Middle frontal gyrus (tissue), 1 donor: ENCODE measurements at regions not wholly inside any gene's neighbourhood (a gene's known extent, or its start where the extent isn't known, plus 50 kb on each side); places are given as distances from the start of the nearest gene placed in this dataset.

ENCODE experiments used
- DNase-seq: peaks from one replicate; pipeline ENCODE4 v3.0.0-alpha.2; 2015; ENCODE audit warnings: low spot score; ENCODE audit errors: extremely low spot score

DNA sequence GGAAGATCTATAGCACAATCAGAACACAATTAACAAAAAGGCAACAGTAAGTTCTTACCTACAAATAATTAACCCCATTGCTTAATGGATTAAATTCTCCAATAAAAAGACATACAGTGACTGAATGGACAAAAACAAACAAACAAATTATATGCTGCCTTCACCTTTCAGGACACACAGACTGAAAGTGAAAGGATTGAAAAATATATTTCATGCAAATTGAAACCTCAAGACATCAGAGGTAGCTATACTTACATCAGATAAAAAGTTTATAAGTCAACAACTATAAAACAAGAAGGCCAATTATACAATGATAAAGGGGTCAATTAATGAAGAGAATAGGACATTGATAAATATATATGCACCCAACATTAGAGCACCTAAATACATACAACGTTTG lies 741.2 kb upstream of the FAM98A start:
- DNase-seq, result no peak

- no peak for DNase-seq
Observed at GRCh38 chr2:34337735-34338134, 738.6 kb upstream of the FAM98A start.

DNA sequence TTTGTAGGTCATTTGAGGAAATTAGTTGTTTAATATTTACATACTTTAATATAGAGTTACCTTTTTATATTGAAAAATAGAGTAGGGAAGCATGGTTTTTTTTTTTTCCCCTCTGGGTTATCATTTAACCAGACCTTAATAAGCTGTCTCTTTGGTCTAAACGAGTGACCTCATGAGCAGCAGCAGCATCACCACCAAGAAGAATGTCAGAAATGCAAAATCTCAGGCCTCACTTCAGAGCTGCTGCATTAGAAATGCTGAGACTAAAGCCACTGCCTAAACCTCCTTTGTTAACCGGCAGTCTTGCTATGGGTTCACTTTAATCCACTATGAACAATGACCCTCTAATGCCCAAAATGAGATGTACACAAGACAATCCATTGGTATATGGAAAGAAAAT lies 733.7 kb upstream of the FAM98A start:
- no peak for DNase-seq

GRCh38 chr2:34320056-34320455 lies 721.0 kb upstream of the FAM98A start:
- DNase-seq, result no peak

- no peak for DNase-seq
Observed at GRCh38 chr2:34317797-34318196, 718.7 kb upstream of the FAM98A start.

DNA sequence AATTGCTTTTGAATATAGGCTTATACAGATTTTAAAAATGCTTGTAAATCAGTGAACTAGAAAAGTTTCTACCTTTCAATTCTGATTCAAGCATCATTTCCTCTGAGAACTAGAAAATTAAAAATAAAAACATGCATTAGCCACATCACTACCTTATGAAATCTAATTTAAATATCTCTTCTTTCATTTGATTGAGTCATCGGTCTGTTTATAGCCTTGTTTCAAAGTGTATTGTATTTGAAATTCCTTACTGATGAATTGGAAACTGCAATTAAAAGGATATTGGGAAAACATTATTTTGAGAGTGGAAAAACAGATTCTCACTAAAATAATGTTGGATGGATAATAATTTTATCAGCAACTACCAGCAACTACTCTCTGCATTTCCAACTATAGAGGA lies 717.7 kb upstream of the FAM98A start:
- no peak for DNase-seq

DNA sequence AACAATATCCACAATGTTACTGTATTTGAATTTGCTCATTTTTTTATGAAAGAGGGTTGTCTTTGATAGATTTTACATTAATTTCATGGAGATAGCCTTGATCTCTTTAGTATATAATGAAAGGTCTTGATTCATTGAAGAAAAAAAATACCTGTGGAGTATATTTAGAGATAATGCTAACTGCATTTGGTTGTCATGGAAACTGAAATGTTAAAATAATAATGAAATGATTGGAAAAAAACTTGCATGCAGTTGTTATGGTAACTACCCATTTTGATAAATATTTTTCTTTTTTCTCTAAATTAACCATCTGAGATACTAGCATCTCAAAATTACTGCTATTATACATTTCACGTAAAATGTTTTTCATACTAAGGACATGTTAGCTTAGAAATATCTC lies 712.7 kb upstream of the FAM98A start:
- DNase-seq, result no peak

DNA sequence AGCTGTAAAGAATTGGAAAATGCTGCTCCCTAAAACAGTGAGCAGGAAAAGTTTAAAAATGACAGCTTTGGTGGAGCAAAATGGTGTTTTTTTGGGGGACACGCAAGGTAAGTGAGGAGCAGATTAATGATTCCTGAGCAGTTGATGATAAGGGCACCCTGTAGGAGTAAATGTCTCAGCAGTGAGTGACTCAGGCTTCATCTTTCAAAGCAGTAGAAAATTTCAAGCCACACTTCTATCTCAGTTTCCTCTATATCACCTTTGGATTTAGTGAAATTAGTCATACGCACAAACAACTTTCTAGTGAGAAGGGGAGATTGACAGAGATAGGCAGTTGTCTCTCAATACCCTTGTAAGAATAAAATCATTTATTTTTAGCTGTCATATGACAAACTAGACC lies 709.0 kb upstream of the FAM98A start:
- no peak for DNase-seq

- no peak for DNase-seq
Observed at GRCh38 chr2:34307636-34308035, 708.5 kb upstream of the FAM98A start.

- DNase-seq, result no peak
Observed at GRCh38 chr2:34306745-34307144, 707.6 kb upstream of the FAM98A start.

- DNase-seq, result no peak
Observed at GRCh38 chr2:34305587-34305986, 706.5 kb upstream of the FAM98A start.

DNA sequence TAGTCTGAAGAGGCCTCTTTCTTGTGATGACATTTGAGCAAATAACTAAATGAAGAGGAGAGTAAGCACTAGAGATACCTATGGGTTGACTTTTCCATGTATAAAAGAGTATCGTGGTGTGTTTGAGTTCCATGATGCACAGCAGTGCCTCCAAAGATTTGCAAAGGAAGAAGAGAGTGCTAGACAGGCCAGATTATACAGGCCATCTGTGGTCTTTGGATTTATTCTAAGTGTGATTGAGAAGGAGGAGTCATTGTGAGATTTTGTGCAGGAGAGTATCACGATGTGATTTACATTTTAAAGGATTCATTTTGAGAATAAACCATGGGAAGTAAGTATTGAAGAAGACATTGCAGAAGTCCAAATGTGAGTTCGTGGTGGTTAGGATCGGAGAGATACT lies 695.9 kb upstream of the FAM98A start:
- DNase-seq, result no peak

DNA sequence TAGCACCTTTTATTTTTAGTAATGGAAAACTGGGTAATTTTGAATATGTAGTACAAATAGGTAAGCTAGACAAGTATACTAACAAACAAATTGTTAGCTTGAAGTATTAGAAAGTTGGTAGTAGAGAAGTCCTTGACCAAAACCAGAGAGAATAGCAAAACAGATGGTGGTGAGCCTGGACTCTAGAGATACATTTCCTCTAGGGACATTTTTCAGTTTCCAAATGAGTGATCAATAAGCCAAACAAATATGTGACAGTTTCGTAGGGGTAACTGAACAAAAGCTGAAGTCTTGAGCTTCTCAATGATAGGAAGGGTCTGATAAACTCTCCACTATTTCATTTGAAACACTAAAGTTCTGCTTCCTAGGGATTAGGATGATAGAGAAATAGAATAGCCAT lies 692.0 kb upstream of the FAM98A start:
- DNase-seq, result no peak

DNA sequence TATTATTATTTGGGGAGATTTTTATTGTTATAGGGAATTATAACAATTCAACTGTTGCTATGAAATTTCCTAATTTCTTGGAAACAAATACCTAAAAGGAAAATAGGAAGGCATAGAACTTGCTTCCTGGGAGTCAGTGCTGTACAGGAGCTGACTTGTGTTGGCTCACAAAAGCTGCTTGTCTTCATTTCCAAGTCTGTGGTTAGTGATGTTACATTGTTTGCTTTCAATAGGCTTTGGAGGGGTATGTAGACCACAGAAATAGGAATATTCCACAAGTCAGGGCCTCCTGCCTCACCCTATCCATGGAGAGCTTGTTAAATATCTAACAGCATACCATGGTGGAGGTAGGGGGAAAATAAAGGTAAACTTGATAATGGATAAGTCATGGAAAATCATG lies 688.9 kb upstream of the FAM98A start:
- DNase-seq, result no peak

- DNase-seq, result no peak
Observed at GRCh38 chr2:34280606-34281005, 681.5 kb upstream of the FAM98A start.

- DNase-seq, result no peak
Observed at GRCh38 chr2:34266908-34267697, 668.0 kb upstream of the FAM98A start.

GRCh38 chr2:34261701-34262100 lies 662.6 kb upstream of the FAM98A start:
- DNase-seq, result no peak

GRCh38 chr2:34254272-34254878 lies 655.3 kb upstream of the FAM98A start:
- DNase-seq, result no peak

DNA sequence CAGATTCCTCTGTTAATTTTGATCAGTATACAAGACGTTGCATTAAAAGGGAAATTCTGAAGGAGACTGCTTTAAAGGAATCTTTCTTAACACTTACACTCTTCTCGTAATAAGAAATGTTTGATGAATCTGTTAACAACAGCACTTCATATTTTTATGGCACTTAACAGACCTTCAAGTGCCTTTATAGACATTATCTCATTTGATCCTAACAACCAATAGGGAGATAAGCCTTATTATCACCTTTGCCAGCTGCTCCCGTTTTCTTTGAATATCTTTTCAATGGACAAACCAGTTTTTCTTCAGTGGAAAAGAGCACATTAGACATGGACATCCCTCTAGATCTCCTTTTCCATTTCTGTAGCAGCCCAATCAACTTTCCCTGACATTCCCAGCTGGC lies 653.0 kb upstream of the FAM98A start:
- DNase-seq, result no peak

DNA sequence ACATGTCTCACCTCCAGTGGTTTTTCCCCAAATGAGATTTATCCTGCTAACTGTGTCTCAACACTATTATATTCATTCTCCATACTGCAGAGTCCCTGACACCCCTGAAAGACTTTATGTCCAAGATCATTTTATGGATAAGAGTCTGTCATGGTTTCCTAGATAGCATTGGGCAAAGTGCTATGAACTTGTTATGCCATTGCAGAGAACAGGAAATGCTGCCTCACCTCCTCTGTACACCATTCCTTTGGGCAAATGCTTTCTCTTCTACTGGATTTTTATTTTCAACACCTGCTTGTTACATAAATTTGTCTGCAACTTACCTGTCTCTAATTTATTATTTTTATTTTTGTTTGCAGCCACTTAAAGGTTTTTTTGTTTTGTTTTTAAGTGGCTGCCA lies 652.5 kb upstream of the FAM98A start:
- no peak for DNase-seq

GRCh38 chr2:34244195-34244594 lies 645.1 kb upstream of the FAM98A start:
- no peak for DNase-seq

DNA sequence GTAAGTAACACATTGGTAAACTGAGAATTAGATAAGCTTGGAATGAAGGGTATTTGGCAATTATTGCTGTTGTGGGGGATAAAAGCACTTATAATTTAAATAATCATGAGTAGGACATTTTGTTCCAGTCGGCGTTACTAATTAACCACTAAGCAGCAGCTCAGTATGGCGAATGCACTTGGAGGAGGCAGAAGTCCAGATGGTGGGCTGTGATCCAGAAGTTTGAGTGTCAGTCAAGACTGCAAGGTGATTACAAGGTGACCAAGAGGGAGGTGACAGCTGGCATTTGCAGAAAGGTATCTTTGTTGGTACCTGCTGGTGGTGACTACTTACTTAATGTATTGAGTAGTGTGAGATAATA lies 643.6 kb upstream of the FAM98A start:
- no peak for DNase-seq
